Esophagus squamous epithelium (tissue), 4 donors: ENCODE measurements at regions not wholly inside any gene's neighbourhood (a gene's known extent, or its start where the extent isn't known, plus 50 kb on each side); places are given as distances from the start of the nearest gene placed in this dataset.

Experiments used
- CTCF ChIP-seq, 6 experiments: fragments of 450-650 bp in 4 of 6; fragments of 200-600 bp in 2 of 6; sonication (generic) in 2 of 6; IDR thresholded peaks; one replicate each; pipeline ENCODE4 v1.5.1; 2016 to 2019; ENCODE audit warnings: antibody characterized with exemption in 6 of 6, mild to moderate bottlenecking in 4 of 6, moderate library complexity in 4 of 6
- POLR2A ChIP-seq, 4 donors: fragments of 450-650 bp; IDR thresholded peaks; one replicate each; pipeline ENCODE4 v1.6.1; 2017; ENCODE audit warnings: antibody characterized with exemption in 4 of 4, mild to moderate bottlenecking in 4 of 4, moderate library complexity in 3 of 4

DNA sequence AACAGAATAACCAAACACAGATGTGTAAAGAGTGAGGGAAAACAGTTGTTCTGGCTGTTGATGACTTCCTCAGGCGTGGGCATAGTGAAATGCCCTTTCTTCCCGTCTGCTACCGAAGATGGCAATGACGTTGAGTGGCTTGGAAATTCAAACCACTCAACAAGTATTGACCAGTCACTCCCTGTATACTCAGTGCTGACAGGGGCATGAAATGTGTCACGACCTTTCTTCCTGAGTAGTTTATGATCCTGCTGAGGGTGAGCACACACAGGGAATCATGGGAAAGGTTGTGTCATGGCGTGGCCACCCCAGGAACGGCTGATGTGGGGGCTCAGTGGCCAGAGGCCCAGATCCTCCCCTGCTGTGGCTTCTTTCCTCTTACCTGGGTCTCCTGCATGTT is 87.8 kb upstream of the C1QTNF9B start:
- no peak for TF ChIP-seq CTCF (IDR thresholded peaks at IDR 0.05)
- TF ChIP-seq POLR2A (IDR thresholded peaks at IDR 0.05): no peak
